ENCODE measurements at regions not wholly inside any gene's neighbourhood (a gene's known extent, or its start where the extent isn't known, plus 50 kb on each side); places are given as distances from the start of the nearest gene placed in this dataset.

- no peak for DNase-seq (ENCODE audit: low read depth in 2 of 2)
Observed at GRCh38 chr13:82822935-82823334, 1059.3 kb downstream of the SLITRK1 start.

GRCh38 chr13:82817133-82817532, 1065.1 kb downstream of the SLITRK1 start:
- no peak for DNase-seq (ENCODE audit: low read depth in 2 of 2)

GRCh38 chr13:82815791-82816190, 1066.5 kb downstream of the SLITRK1 start:
- no peak for DNase-seq (ENCODE audit: low read depth in 2 of 2)

- no peak for DNase-seq (ENCODE audit: low read depth in 2 of 2)
Observed at GRCh38 chr13:82803341-82803740, 1078.9 kb downstream of the SLITRK1 start.

DNA sequence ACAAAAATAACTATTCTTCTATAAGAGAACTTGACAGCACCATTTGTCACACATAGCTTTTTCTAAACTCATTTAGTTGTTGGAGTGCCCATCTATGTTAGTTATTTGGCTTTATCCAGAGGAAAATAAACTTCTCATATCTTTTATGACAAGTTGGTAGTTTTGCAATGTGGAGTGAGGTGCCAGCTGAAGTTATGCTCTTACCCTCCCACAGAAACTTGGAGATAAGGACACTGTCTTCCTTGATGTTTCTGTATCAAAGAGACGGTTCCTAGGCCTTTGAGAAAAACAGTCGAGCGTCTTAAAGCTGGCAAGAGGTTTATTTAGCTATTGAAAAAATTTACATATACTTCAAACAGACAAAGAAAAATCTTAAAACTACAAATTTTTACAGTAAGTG, 1079.7 kb downstream of the SLITRK1 start:
- DNase-seq (ENCODE audit: low read depth in 2 of 2): no peak

GRCh38 chr13:82800391-82800790, 1081.9 kb downstream of the SLITRK1 start:
- no peak for DNase-seq (ENCODE audit: low read depth in 2 of 2)

GRCh38 chr13:82797876-82798275, 1084.4 kb downstream of the SLITRK1 start:
- no peak for DNase-seq (ENCODE audit: low read depth in 2 of 2)

- DNase-seq (ENCODE audit: low read depth in 2 of 2): no peak
Observed at GRCh38 chr13:82791035-82791434, 1091.2 kb downstream of the SLITRK1 start.

DNA sequence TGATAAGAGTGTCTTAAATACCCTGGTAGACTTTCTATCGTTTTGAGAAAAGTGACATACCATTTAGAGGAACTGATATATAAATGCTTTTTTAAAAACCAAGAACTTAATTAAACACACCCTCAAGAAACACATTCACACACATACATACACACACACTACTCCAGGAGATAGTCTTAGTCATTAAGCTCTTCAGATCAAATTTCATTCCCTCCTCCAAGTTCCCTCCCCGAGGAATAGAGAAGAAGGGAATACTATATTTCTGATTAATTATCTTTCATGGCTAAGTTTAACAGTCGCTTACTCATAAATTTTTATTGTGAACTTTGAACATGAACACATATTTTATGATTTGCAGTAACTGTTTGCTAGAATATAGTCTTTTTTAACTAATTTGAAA, 1109.5 kb downstream of the SLITRK1 start:
- no peak for DNase-seq (ENCODE audit: low read depth in 2 of 2)

DNA sequence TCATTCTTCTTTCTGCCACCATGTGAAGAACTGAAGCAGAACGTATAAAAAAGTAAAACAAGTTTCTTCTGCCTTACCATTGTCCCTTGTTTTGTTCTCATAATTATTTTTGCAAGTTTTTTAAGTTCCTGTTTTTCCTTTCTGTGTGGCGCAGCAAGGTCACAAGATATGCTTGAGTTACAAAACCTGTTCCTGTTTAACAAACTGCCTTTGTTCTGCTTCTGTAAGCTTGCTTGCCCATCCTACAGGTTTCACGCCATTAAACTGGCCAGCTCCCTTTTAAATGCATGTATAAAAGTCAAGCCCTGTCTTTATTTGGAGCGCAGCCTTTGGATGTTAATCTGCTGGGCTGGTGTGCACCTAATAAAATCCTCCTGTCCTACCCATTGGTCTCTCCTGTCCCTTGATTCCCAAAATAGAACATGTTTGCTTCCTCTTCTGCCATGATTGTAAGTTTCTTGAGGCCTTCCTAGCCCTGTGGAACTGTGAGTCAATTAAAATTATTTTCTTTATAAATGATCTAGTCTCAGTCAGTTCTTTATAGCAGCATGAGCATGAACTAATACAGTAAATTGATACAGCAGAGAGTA, 1115.4 kb downstream of the SLITRK1 start:
- no peak for DNase-seq (ENCODE audit: low read depth in 2 of 2)

- no peak for DNase-seq (ENCODE audit: low read depth in 2 of 2)
Observed at GRCh38 chr13:82758044-82758443, 1124.2 kb downstream of the SLITRK1 start.

DNA sequence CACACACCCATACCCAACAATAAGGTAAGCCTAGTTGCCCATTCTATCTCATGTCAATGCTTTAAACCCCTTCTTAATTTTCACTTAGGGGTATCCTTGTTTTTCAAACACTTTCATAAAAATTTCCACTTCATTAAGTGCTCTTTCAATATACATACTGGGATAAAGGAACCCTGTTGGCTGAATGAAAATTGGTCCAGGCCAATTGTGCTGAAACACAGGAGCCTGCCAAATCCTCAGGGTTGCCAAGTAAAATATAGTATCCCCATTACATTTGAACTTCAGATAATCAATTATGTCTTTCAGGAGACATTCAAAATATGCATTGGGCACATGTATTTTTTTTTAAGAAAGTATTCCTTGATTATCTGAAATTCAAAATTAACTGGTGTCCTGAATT, 1131.1 kb downstream of the SLITRK1 start:
- DNase-seq (ENCODE audit: low read depth in 2 of 2): no peak

- no peak for DNase-seq (ENCODE audit: low read depth in 2 of 2)
Observed at GRCh38 chr13:82749551-82749950, 1132.7 kb downstream of the SLITRK1 start.

DNA sequence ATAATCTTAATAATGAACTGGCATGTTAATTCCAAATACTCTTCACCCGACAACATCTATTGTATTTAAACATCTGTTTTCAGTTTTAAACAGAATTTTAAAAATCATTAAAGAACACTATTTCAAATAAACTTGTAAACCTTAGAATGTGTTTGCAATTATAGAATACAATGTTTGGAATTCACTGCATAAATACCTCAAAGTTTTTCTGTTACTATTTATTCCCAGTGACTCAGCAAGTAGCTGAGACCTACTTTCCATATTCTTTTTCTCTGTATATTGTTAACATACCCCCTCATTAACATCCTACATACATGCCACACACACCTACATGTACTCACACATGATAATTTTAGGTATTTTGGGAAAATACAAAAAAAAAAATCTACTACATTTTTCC, 1134.3 kb downstream of the SLITRK1 start:
- no peak for DNase-seq (ENCODE audit: low read depth in 2 of 2)

GRCh38 chr13:82747291-82747690, 1135.0 kb downstream of the SLITRK1 start:
- no peak for DNase-seq (ENCODE audit: low read depth in 2 of 2)

DNA sequence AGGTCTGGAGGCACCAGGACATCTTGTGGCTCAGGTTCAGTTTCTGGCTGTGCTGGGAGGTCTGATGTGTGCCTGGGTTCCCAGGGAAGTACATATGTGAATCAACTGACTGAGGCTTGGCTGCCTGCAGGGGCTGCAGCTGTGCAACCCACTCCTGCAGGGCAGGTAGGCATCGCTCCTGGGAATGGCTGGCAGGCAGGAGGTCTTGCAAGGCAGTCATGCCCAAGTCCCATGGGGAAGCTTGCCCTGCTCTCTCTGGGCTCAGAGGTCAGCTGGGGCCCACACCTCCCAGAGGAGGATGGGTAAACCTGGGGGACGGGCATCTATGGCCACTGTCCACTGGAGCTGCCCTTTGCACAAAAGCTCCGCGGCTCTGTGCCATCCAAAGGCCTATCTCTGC, 1141.8 kb downstream of the SLITRK1 start:
- DNase-seq (ENCODE audit: low read depth in 2 of 2): no peak

- no peak for DNase-seq (ENCODE audit: low read depth in 2 of 2)
Observed at GRCh38 chr13:82739881-82740280, 1142.4 kb downstream of the SLITRK1 start.

DNA sequence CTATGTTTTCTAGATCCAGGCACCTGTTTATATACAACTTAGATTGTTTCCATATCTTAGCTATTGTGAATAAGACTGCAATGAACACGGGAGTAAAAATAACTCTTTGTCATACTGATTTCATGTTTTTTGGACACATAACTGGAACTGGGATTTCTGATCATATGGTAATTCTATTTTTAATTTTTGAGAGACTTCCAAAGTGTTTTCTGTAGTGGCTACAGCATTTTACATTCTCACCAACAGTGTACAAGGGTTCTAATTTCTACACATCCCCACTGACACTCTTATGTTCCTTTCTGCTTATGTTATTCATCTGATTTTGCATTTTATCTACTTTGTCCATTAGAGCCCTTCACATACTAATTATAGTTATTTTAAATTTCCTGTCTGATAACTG, 1152.9 kb downstream of the SLITRK1 start:
- no peak for DNase-seq (ENCODE audit: low read depth in 2 of 2)

GRCh38 chr13:82720986-82721385, 1161.3 kb downstream of the SLITRK1 start:
- no peak for DNase-seq (ENCODE audit: low read depth in 2 of 2)

DNA sequence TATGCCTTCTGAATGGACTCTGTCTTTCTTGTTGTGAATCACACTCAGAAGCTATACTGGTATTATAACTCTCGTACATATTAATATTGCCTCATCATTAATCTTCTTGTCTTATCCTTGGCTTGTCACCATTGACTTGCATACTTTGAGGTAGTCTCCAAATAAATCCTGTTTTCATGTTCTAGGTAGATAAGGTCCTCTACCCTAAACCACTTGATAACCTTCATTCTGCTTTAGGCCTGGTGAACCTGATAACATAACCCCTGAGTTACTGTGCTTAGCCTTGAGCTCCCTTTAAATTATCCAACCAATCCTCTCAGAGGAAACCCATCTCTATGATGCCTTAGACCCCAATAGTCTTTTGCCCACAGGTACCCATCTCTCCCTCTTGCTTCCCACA, 1162.3 kb downstream of the SLITRK1 start:
- no peak for DNase-seq (ENCODE audit: low read depth in 2 of 2)

- no peak for DNase-seq (ENCODE audit: low read depth in 2 of 2)
Observed at GRCh38 chr13:82717249-82717648, 1165.0 kb downstream of the SLITRK1 start.

GRCh38 chr13:82713687-82714405, 1168.4 kb downstream of the SLITRK1 start:
- no peak for DNase-seq (ENCODE audit: low read depth in 2 of 2)

DNA sequence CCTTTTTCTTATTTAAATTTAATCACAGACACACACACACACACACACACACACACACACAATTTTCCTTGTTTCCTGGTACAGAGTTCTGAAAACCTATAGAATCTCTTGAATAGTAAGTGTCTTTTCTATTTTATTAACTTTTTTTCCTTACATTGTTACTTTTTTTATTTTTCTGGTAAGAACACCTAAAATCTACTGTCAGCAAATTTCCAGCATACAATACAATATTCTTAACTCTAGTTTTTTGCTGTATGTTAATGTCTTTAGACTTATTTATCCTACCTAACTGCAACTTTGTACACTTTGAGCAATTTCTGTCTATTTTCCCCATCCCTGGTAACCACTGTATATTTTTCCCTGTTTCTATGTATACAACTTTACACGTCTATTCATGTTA, 1179.8 kb downstream of the SLITRK1 start:
- DNase-seq (ENCODE audit: low read depth in 2 of 2): no peak

GRCh38 chr13:82701020-82701419, 1181.3 kb downstream of the SLITRK1 start:
- no peak for DNase-seq (ENCODE audit: low read depth in 2 of 2)
